Colonic mucosa (tissue), 4 donors: ENCODE measurements at regions not wholly inside any gene's neighbourhood (a gene's known extent, or its start where the extent isn't known, plus 50 kb on each side); places are given as distances from the start of the nearest gene placed in this dataset.
"Not testable (repeated sequence)": the region's sequence is repeated elsewhere in the genome, so short reads cannot be mapped to it uniquely, and the experiment has no call there.

ENCODE experiments used
- DNase-seq: peaks from one replicate; pipeline ENCODE4 v3.0.0-alpha.2; 2020
- H3K27ac ChIP-seq: fragments of 200-600 bp; one replicate; pipeline ENCODE4 v1.8.0; 2021
- H3K27me3 ChIP-seq: fragments of 200-600 bp; one replicate; pipeline ENCODE4 v1.8.0; 2021
- H3K36me3 ChIP-seq: fragments of 200-600 bp; one replicate; pipeline ENCODE4 v1.8.0; 2021
- H3K4me1 ChIP-seq: fragments of 200-600 bp; one replicate; pipeline ENCODE4 v1.8.0; 2021; ENCODE audit warnings: mild to moderate bottlenecking
- H3K4me3 ChIP-seq: fragments of 200-600 bp; one replicate; pipeline ENCODE4 v1.8.0; 2021
- H3K9ac ChIP-seq, 2 donors: one replicate each; pipeline ENCODE4 v1.7.0; 2013; ENCODE audit warnings: control low read depth in 2 of 2, low read depth in 2 of 2, low read length in 2 of 2
- H3K9me3 ChIP-seq: fragments of 200-600 bp; one replicate; pipeline ENCODE4 v1.8.0; 2021
- intact Hi-C: fragments of 100-400 bp; cut with DNase I; formaldehyde crosslinking; loops from one replicate; pipeline ENCODE4 v1.14.1; 2022
- TF ChIP-seq, protein P1 (sequence below): fragments of 200-600 bp; IDR thresholded peaks from one replicate; pipeline ENCODE4 v1.8.0; 2022; ENCODE audit warnings: antibody characterized with exemption, mild to moderate bottlenecking
- donor health status: healthy.
- donor health status: DM: no; HTN: no; CAD: no.
- donor health status: DM: no; HTN: no; CAD: no.

GRCh38 chr4:58313444-58313843 is 1203.3 kb upstream of the IGFBP7 start:
- H3K4me1 ChIP-seq, result no peaks in the 10 kb centered on the region
- H3K4me3 ChIP-seq, result no peak overlapping the region
- no peaks in the 10 kb centered on the region for H3K27me3 ChIP-seq
- no peaks in the 10 kb centered on the region for H3K9me3 ChIP-seq
- no peaks in the 10 kb centered on the region for H3K36me3 ChIP-seq
- DNase-seq, result no peak
- intact Hi-C loops, result no loop called here
- TF ChIP-seq, protein P1, sequence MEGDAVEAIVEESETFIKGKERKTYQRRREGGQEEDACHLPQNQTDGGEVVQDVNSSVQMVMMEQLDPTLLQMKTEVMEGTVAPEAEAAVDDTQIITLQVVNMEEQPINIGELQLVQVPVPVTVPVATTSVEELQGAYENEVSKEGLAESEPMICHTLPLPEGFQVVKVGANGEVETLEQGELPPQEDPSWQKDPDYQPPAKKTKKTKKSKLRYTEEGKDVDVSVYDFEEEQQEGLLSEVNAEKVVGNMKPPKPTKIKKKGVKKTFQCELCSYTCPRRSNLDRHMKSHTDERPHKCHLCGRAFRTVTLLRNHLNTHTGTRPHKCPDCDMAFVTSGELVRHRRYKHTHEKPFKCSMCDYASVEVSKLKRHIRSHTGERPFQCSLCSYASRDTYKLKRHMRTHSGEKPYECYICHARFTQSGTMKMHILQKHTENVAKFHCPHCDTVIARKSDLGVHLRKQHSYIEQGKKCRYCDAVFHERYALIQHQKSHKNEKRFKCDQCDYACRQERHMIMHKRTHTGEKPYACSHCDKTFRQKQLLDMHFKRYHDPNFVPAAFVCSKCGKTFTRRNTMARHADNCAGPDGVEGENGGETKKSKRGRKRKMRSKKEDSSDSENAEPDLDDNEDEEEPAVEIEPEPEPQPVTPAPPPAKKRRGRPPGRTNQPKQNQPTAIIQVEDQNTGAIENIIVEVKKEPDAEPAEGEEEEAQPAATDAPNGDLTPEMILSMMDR, result no peak
- H3K27ac ChIP-seq, result no peak overlapping the region
- H3K9ac ChIP-seq, result no peak overlapping the region

DNA sequence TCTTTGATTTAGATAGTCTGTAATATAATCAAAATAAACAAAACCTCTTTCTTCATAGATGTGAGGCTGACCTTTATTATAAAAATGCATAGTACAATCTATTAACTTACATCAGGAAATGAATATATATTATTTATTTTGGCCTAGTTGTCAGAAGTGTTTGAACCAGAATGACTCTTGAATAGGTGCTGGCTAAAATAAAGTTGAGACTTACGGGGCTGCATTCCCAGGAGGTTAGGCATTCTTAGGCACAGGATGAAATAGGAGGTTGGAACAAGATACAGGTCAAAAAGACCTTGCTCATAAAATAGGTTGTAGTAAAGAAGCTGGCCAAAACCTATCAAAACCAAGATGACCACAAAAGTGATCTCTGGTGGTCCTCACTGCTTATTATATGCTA is 1193.3 kb upstream of the IGFBP7 start:
- intact Hi-C loops, result no loop called here
- TF ChIP-seq, protein P1, result no peak
- Histone ChIP-seq H3K4me1 (no peaks in the 10 kb centered on the region), H3K27me3 (no peaks in the 10 kb centered on the region), H3K9me3 (no peaks in the 10 kb centered on the region), H3K9ac (no peak overlapping the region), H3K4me3 (no peak overlapping the region), H3K36me3 (no peaks in the 10 kb centered on the region), H3K27ac (no peak overlapping the region)
- no peak for DNase-seq

DNA sequence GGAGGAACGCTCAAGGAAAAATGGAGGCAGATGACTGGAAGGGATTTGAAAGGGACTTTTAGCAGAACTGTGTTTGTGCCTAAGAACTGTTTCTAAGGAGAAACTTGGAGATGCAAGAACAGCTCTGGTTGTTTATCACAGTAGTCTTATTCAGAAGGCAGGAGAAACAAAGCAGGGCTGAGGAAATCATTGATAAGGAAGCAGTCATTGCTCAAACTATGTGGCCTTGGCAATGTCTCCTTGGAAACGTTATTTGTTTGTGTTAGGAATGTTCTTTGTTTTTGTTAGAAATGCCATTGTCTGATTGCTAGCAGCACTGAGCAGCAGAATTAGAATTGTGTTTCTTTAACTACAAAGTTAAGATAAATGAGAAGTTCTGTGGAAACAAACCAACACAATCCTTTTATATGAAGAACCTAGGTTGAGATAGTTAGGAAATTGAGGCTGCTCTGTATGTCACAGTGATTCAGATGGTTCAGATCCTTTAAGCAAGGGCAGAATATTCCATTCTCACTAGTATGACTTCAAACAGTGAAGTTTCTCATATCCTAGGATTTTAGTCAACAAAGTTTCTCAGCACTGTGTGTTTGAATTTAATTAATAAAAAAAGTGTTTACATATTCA is 1191.3 kb upstream of the IGFBP7 start:
- no peaks in the 10 kb centered on the region for H3K9me3 ChIP-seq
- H3K27me3 ChIP-seq, result no peaks in the 10 kb centered on the region
- no peak overlapping the region for H3K4me3 ChIP-seq
- intact Hi-C loops, result no loop called here
- H3K27ac ChIP-seq, result no peak overlapping the region
- no peaks in the 10 kb centered on the region for H3K4me1 ChIP-seq
- TF ChIP-seq, protein P1, result no peak
- H3K9ac ChIP-seq, result no peak overlapping the region
- no peak for DNase-seq
- H3K36me3 ChIP-seq, result no peaks in the 10 kb centered on the region

GRCh38 chr4:58286335-58286734 is 1176.2 kb upstream of the IGFBP7 start:
- DNase-seq, result no peak
- H3K4me1 ChIP-seq, result no peaks in the 10 kb centered on the region
- no peaks in the 10 kb centered on the region for H3K9me3 ChIP-seq
- no peak overlapping the region for H3K4me3 ChIP-seq
- H3K27ac ChIP-seq, result no peak overlapping the region
- no peaks in the 10 kb centered on the region for H3K27me3 ChIP-seq
- no peak overlapping the region for H3K9ac ChIP-seq
- TF ChIP-seq, protein P1, result no peak
- intact Hi-C loops, result no loop called here
- H3K36me3 ChIP-seq, result no peaks in the 10 kb centered on the region

GRCh38 chr4:58280928-58281327 is 1170.7 kb upstream of the IGFBP7 start:
- H3K9me3 ChIP-seq, DNase-seq, H3K27me3 ChIP-seq, H3K27ac ChIP-seq, H3K4me1 ChIP-seq, H3K4me3 ChIP-seq, H3K9ac ChIP-seq, intact Hi-C loops, H3K36me3 ChIP-seq: not testable (repeated sequence)

DNA sequence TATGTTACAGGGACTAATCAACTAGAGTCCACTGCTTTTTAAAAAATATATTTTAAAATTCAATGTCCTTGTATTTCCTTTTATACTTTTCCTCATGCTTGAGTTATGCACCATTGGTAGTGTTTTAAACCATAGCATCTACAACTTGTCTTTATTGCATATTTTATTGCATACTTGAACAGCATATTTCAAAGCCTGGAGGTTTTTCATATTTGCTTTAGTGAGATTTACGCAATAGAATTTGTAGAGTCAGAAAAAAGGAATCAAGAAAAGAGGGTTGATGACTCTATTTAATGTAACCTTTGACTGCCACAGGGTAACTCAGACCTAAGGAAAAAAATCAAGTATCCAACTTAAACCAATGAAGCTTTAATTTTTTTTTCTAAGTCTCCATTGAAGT is 1165.7 kb upstream of the IGFBP7 start:
- no peaks in the 10 kb centered on the region for H3K4me1 ChIP-seq
- TF ChIP-seq, protein P1, result no peak
- DNase-seq, result no peak
- intact Hi-C loops, result no loop called here
- H3K9ac ChIP-seq, result no peak overlapping the region
- H3K27me3 ChIP-seq, result no peaks in the 10 kb centered on the region
- H3K36me3 ChIP-seq, result no peaks in the 10 kb centered on the region
- no peak overlapping the region for H3K27ac ChIP-seq
- H3K4me3 ChIP-seq, result no peak overlapping the region
- H3K9me3 ChIP-seq, result no peaks in the 10 kb centered on the region
